Muscle of back (tissue), 3 donors: ENCODE measurements at regions not wholly inside any gene's neighbourhood (a gene's known extent, or its start where the extent isn't known, plus 50 kb on each side); places are given as distances from the start of the nearest gene placed in this dataset.
"Not testable (repeated sequence)": the region's sequence is repeated elsewhere in the genome, so short reads cannot be mapped to it uniquely, and the experiment has no call there.

Source experiments
- DNase-seq, 3 donors: peaks; one replicate each; pipeline versions ENCODE4 v3.0.0 to v3.0.0-alpha.2; 2013

DNA sequence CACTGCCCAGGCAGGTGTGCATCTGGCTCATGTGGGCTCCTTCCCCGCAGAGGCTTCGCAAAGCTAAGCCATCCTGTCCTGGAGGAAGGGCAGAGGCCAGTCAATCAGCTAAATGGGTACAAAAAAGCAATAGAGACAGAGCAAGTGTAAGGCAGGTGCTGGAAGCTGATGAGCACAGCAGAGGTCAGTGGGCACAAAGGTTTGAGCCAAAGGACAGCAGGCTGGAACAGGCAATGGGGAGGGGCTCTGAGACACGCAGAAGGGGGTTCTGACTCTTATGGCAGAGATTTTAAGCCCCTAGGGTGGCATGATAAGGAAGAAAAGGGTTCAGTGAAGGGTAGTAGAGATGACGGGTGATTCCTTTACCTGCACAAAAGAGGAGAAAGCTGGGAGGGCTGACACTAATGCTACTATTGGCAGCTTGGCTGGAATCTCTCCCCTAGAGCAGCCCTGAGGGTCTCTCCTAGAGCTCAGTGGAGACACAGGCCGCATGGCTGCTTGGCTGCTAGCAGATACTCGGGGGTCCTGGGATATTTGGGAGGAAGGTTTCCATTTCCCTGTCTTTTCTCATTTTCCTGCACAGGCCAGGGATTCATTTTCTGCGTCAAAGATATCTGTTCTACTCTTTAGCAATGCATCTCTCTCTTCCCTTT, 132.4 kb downstream of the MYCN start:
- no peak for DNase-seq

DNA sequence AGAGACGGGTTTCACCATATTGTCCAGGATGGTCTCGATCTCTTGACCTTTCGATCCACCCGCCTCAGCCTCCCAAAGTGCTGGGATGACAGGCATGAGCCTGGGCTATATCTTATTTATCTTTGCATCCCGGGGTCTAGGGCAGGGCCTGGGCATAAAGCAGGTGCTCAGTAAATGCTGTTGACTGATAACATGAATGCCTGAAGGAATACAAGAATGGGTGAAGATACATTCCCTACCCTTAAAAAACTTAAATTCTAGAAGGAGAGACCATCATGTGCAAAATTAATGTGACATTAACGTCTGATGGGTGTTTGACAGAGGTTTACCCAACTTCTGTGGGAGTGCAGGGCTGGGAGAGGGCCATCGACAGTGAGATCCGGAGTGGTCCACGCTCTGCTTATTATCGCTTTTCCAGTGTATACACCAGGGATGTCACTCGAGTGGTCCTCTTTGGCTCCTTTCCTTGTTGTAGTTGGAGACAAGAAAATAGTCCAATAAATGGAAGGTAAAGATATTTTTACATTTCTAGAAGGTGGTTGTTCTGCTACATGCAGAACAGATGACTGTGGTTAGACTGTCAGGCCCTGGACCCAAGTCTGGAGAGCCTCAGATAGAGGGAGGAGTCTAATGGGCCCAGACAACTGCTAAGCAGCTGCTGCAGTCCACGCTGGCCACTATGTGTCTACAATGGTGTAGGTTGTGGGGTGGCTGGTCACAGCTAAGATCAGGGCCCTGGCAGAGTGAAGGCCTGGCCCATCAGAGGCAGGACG, 131.7 kb downstream of the MYCN start:
- DNase-seq: no peak

GRCh38 chr2:16071039-16071864, 130.9 kb downstream of the MYCN start:
- DNase-seq: no peak

DNA sequence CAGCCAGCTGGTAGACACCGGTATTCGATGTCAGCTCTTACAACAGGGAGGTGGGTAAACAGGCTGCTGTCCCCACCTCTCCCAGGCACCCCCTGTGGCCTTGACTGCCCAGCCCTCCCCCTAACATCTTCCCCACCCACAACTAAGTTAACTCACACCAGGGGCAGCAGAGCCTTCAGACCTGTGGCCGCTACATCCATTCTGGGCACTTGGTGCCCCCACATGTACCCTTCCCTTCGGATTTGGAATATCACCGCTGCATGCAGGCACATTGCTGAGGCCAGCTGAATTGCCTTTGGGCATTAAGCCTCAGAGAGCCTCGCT, 130.3 kb downstream of the MYCN start:
- DNase-seq: no peak

DNA sequence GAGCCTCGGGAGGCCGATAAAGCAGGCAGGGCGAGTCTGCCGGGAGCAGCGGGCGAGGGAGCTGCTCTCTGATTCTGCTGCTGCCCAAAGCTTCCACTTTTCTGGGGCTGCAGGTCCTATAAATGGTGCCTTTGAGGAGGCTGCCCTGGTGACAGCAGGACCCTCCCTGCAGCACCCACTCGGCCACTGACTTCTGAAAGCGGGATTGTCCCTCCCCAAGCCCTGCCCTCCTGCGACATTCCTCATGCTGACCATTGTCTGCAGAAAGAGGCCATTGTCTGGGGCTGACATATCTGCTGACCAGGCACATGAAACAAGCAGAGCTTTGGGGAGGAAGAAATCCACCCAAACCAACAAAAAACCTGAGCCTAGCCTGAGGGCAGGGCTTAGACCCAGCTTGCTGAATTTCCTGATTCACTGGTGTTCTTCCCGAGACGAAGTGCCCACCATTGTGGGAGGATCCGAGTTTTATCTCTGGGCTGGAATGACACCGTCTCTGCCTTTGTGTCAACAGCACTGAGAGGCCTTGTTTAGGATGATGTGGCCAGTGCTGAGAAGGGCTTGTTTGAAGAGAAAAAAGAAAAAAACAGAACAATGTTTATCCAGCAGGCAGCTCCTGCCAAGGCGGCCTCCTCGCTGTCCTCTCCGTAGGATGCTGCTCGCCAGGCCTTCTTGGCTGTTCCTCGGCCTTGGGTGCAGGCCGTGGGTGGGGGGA, 129.7 kb downstream of the MYCN start:
- DNase-seq: no peak

DNA sequence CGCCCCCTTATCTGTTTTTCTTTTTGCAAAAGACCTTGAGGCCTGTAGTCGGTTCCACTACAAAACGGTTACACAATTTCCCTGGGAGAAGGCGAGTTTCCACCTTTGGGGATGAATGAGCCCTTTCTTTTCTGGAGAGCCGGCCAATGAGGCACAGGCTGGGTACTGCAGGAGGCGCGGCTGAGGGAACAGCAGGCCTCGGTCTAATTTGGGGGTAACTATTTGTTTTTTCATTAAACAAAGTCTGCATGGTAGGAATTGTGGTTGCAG, 129.2 kb downstream of the MYCN start:
- no peak for DNase-seq

DNA sequence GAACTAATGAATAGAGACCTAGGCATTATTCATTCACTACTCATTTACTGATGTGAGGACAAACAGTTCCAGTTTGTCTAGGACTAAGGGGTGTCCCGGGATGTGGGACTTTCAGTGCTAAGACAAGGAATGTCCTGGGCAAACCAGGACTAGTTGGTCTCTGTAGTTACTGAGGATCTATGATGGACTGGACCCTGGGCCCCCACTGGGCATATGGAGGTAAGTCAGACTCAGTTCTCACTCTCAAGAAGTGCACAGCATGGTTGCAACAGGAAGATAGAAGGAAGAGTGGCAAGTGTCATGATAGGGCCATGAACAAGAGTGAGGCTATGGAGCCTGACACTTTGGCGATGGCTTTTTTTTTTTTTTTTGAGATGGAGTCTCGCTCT, 128.2 kb downstream of the MYCN start:
- no peak for DNase-seq

DNA sequence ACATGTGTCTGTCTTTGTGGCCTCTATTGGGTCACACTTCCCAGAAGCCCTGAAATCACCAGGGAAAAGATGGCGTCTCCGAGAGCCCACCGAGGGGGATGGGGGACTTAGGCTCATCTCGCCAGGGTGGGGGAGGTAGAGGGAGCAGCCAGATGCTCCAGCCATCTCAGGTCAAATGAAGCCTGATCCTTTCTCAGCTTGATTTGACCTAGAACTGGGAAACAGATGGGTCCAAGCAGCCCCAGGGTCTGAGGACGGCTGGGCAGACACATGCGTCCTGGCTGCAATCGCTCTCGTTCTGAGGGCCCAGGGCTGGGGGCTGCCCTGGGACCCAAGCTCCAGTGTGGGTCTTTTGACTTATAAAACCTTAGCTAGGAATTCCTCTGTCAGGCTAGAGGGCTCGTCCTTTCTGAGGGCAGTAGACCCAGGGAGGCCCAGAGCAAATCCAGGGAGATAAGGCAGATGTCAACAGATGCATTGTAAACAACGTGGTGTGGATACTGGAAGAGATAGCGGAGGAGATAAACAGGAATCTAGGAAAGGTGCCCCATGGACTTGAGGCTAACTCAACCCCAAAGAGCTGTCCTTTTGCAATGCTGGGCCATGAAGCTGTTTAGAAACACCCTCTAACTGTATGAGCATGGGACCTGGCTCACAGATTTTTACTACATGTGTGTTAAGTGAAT, 127.7 kb downstream of the MYCN start:
- no peak for DNase-seq

GRCh38 chr2:16067444-16067843, 127.1 kb downstream of the MYCN start:
- no peak for DNase-seq

- no peak for DNase-seq
Measured at GRCh38 chr2:16067037-16067406, 126.7 kb downstream of the MYCN start.

- DNase-seq: no peak
Measured at GRCh38 chr2:16066261-16067036, 126.1 kb downstream of the MYCN start.

- DNase-seq: not testable (repeated sequence)
Measured at GRCh38 chr2:16065272-16066069, 125.1 kb downstream of the MYCN start.

- no peak for DNase-seq
Measured at GRCh38 chr2:16064745-16065144, 124.4 kb downstream of the MYCN start.

- DNase-seq: no peak
Measured at GRCh38 chr2:16063955-16064633, 123.7 kb downstream of the MYCN start.

- no peak for DNase-seq
Measured at GRCh38 chr2:16063251-16063850, 123.0 kb downstream of the MYCN start.

DNA sequence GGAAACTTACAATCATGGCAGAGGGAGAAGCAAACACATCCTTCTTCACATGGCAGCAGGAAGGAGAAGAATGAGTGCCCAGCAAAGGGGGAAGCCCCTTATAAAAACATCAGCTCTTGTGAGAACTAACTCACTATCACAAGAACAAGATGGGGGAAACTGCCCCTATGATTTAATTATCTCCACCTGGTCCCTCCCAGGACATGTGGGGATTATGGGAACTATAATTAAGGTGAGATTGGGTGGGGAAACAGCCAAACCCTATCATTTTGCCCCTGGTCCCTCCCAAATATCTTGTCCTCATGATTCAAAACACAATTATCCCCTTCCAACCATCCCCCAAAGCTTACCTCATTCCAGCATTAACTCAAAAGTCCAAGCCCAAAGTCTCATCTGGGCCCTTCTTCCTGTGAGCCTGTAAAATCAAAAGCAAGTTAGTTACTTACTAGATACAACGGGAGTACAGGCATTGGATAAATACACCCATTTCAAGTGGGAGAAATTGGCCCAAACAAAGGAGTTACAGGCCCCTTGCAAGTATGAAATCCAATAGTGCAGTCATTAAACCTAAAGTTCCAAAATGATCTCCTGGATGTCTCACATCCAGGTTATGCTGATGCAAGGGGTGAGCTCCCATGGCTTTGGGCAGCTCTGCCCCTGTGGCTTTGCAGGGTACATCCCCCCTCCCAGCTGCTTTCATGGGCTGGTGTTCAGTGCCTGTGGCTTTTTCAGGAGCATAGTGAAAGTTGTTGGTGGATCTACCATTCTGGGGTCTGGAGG, 122.3 kb downstream of the MYCN start:
- DNase-seq: no peak

- DNase-seq: no peak
Measured at GRCh38 chr2:16061441-16062217, 121.3 kb downstream of the MYCN start.

GRCh38 chr2:16060936-16061338, 120.6 kb downstream of the MYCN start:
- DNase-seq: no peak
